Keratinocyte (primary cell): ENCODE measurements at regions not wholly inside any gene's neighbourhood (a gene's known extent, or its start where the extent isn't known, plus 50 kb on each side); places are given as distances from the start of the nearest gene placed in this dataset.

Experiments used
- DNase-seq: peaks from one replicate; pipeline ENCODE4 v3.0.0-alpha.2; 2011; ENCODE audit warnings: low read depth, missing footprints, low spot score
- FAIRE-seq: peaks from 2 replicates; lab custom pipeline; 2011; peaks lifted over from hg19 to GRCh38; lab: Jason Lieb, UNC
- H2AFZ ChIP-seq: 2 replicates; pipeline ENCODE4 v1.6.0; 2012; ENCODE audit warnings: low read length, control low read depth, inconsistent platforms; ENCODE audit not compliant: control insufficient read depth
- H3K27ac ChIP-seq: 2 replicates; pipeline ENCODE4 v1.5.1; 2011; ENCODE audit warnings: low read length; ENCODE audit not compliant: control insufficient read depth, insufficient read depth
- H3K27me3 ChIP-seq: 3 replicates; pipeline ENCODE4 v1.6.0; 2011; ENCODE audit warnings: low read length; ENCODE audit not compliant: control insufficient read depth, insufficient read depth; ENCODE audit errors: extremely low read depth
- H3K36me3 ChIP-seq, 2 experiments: 2 replicates in 1 of 2; 3 replicates in 1 of 2; pipeline ENCODE4 v1.5.1; 2011; ENCODE audit warnings: low read length in 2 of 2, mild to moderate bottlenecking in 1 of 2; ENCODE audit not compliant: control insufficient read depth in 2 of 2, insufficient read depth in 2 of 2; ENCODE audit errors: extremely low read depth in 1 of 2
- H3K4me1 ChIP-seq: 3 replicates; pipeline ENCODE4 v1.5.1; 2011; ENCODE audit warnings: low read length; ENCODE audit not compliant: control insufficient read depth, insufficient read depth; ENCODE audit errors: extremely low read depth
- H3K4me2 ChIP-seq: 3 replicates; pipeline ENCODE4 v1.6.0; 2011; ENCODE audit warnings: low read depth, low read length; ENCODE audit not compliant: control insufficient read depth, insufficient read depth; ENCODE audit errors: extremely low read depth
- H3K4me3 ChIP-seq, 3 experiments: fragments of 200-600 bp in 1 of 3; sonication (generic) in 1 of 3; 2 replicates in 2 of 3; 3 replicates in 1 of 3; pipeline ENCODE4 v1.5.1; 2011 to 2016; ENCODE audit warnings: low read length in 3 of 3, mild to moderate bottlenecking in 3 of 3, control low read depth in 2 of 3, inconsistent platforms in 1 of 3, low read depth in 1 of 3, mixed read lengths in 1 of 3, mixed run types in 1 of 3, moderate library complexity in 1 of 3; ENCODE audit not compliant: control insufficient read depth in 2 of 3, insufficient read depth in 2 of 3; ENCODE audit errors: extremely low read depth in 1 of 3
- H3K79me2 ChIP-seq: 2 replicates; pipeline ENCODE4 v1.6.0; 2012; ENCODE audit warnings: low read length; ENCODE audit not compliant: control insufficient read depth, insufficient read depth
- H3K9ac ChIP-seq: 3 replicates; pipeline ENCODE4 v1.6.0; 2011; ENCODE audit warnings: low read length; ENCODE audit not compliant: control insufficient read depth, insufficient read depth; ENCODE audit errors: extremely low read depth
- H3K9me1 ChIP-seq: 3 replicates; pipeline ENCODE4 v1.6.0; 2011; ENCODE audit warnings: low read length; ENCODE audit not compliant: control insufficient read depth, insufficient read depth; ENCODE audit errors: extremely low read depth
- H3K9me3 ChIP-seq: 2 replicates; pipeline ENCODE4 v1.5.1; 2012; ENCODE audit warnings: low read depth, low read length; ENCODE audit not compliant: control insufficient read depth
- H4K20me1 ChIP-seq: 3 replicates; pipeline ENCODE4 v1.6.0; 2011; ENCODE audit warnings: low read length; ENCODE audit not compliant: control insufficient read depth, insufficient read depth; ENCODE audit errors: extremely low read depth
- CTCF ChIP-seq, 3 experiments: IDR thresholded peaks in 1 of 3; conservative IDR thresholded peaks in 1 of 3; optimal IDR thresholded peaks in 1 of 3; 2 replicates in 2 of 3; 3 replicates in 1 of 3; pipeline versions ENCODE3 to v1.5.1; 2011; ENCODE audit warnings: low read length in 3 of 3, mild to moderate bottlenecking in 3 of 3, moderate library complexity in 2 of 3, control low read depth in 1 of 3, inconsistent platforms in 1 of 3; ENCODE audit not compliant: insufficient read depth in 2 of 3; ENCODE audit errors: extremely low read depth in 1 of 3
- EZH2 ChIP-seq: IDR thresholded peaks from one replicate; pipeline ENCODE4 v1.6.1; 2012; ENCODE audit warnings: inconsistent platforms, mild to moderate bottlenecking, low read length, moderate library complexity
- dilution Hi-C: fragments of 300-500 bp; cut with MboI; formaldehyde crosslinking; loops from one replicate; pipeline ENCODE4 v1.7.0; 2020; ENCODE audit warnings: low sequenced_read_pairs; ENCODE audit not compliant: extremely low pct_ligation_motif_present

DNA sequence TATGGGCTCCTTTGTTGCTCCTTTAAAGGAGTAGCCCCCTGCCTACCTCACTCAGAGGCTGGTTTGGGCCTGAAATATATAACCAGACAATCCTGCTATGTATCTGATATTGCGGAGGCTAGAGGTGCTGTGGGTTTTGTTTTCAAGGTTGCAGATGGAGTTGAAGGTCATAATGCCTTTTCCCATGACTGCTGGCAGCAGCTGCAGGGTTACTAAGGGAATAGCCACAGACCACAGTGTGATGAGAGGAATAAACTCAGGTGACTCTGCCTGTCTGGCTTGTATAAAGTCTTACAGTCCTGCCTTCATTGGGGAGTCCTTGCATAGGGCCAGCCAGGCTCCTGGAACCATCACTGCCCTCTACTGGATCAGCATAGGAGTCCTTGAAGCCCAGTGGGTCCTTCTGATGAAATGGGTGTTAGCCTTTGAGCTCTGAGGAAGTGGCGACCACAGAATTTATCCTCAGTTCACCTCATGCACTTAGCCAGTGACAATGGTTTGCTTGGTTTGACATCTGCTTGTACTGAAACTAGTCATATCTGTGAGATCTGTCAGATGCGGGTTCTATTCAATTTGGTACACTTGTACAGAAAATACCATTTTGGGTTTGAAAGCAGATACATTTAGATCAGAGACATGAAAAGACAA lies 174.4 kb upstream of the HMCN1 start:
- Histone ChIP-seq H2AFZ (no peak overlapping the region), H3K36me3 (no peaks in the 10 kb centered on the region), H3K9me1 (no peaks in the 10 kb centered on the region), H3K9me3 (no peaks in the 10 kb centered on the region), H3K27ac (no peak overlapping the region), H3K4me2 (no peak overlapping the region), H3K4me3 (no peak overlapping the region), H3K4me1 (peaks cover 23% of the 10 kb centered on the region), H3K27me3 (no peaks in the 10 kb centered on the region), H4K20me1 (no peaks in the 10 kb centered on the region), H3K79me2 (no peaks in the 10 kb centered on the region), H3K9ac (no peak overlapping the region)
- peak; percentile 52 to 82 (median 76) for TF ChIP-seq CTCF (optimal IDR thresholded peaks at IDR 0.05 in 1 of 3, IDR thresholded peaks at IDR 0.05 in 1 of 3, conservative IDR thresholded peaks at IDR 0.05 in 1 of 3; ENCODE audit: extremely low read depth in 1 of 3, insufficient read depth in 2 of 3, low read length in 3 of 3)
- no peak for TF ChIP-seq EZH2
- dilution Hi-C loops: no loop called here
- DNase-seq (no peak), FAIRE-seq (peak; percentile 77)

DNA sequence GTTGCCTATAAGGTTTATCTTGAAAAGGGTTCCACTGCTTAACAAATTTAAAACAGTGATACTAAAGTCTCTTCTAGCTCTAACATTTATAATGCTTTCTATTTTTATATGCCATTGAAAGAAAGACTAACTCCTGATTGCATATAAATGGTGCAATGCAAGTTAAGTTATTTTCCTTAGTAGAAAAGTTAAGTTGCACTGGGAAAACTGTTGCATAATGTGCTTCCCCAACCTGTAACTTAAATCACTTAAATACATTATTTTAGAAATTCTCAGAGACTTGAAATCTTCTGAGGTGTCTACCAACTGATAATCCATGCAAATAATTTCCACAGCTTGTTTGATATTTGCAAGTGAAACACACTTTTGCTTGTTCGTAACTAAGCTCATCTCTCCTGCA lies 175.0 kb upstream of the HMCN1 start:
- Histone ChIP-seq H3K9ac (no peak overlapping the region), H3K4me3 (no peak overlapping the region), H4K20me1 (no peaks in the 10 kb centered on the region), H3K79me2 (no peaks in the 10 kb centered on the region), H3K4me1 (peaks cover 16% of the 10 kb centered on the region), H3K27ac (no peak overlapping the region), H3K4me2 (no peak overlapping the region), H3K27me3 (no peaks in the 10 kb centered on the region), H3K9me1 (no peaks in the 10 kb centered on the region), H3K36me3 (no peaks in the 10 kb centered on the region), H3K9me3 (no peaks in the 10 kb centered on the region), H2AFZ (no peak overlapping the region)
- TF ChIP-seq EZH2 (no peak), CTCF (optimal IDR thresholded peaks at IDR 0.05 in 1 of 3, IDR thresholded peaks at IDR 0.05 in 1 of 3, conservative IDR thresholded peaks at IDR 0.05 in 1 of 3; ENCODE audit: extremely low read depth in 1 of 3, insufficient read depth in 2 of 3, low read length in 3 of 3) (no peak)
- DNase-seq (no peak), FAIRE-seq (no peak)
- dilution Hi-C loops: no loop called here
